Endothelial cell of umbilical vein (primary cell): ENCODE measurements at regions not wholly inside any gene's neighbourhood (a gene's known extent, or its start where the extent isn't known, plus 50 kb on each side); places are given as distances from the start of the nearest gene placed in this dataset.

Experiments used
- BruUV-seq: library from RNA; stranded (reverse); fragments of 400-500 nt; replicated peaks from 2 replicates; lab custom pipeline; 2021; lab: Mats Ljungman, UMichigan
- CTCF ChIA-PET: fragments of 300-600, 350-600 bp; sonication (Branson Sonifier 250); formaldehyde crosslinking; loops from one replicate; lab custom pipeline; 2021; ENCODE audit warnings: antibody characterized with exemption, inconsistent platforms; lab: Charles Lee
- POLR2A ChIA-PET: fragments of 300-600, 350-600 bp; sonication (Branson Sonifier 250); formaldehyde crosslinking; loops from one replicate; lab custom pipeline; 2021; ENCODE audit warnings: antibody characterized with exemption, inconsistent platforms; lab: Charles Lee
- DNase-seq: peaks from one replicate; pipeline ENCODE4 v3.0.0-alpha.2; 2011; ENCODE audit warnings: low read depth, low spot score
- FAIRE-seq: peaks from 2 replicates; lab custom pipeline; 2011; peaks lifted over from hg19 to GRCh38; lab: Jason Lieb, UNC
- H2AFZ ChIP-seq: 2 replicates; pipeline ENCODE4 v1.6.0; 2012; ENCODE audit warnings: low read depth, low read length, control low read depth, inconsistent platforms
- H3K27ac ChIP-seq: 2 replicates; pipeline ENCODE4 v1.5.1; 2011; ENCODE audit warnings: low read depth, mild to moderate bottlenecking, control low read depth, low read length, moderate library complexity; ENCODE audit not compliant: insufficient read depth
- H3K27me3 ChIP-seq, 2 experiments: 2 replicates each; pipeline versions ENCODE4 v1.6.0 to v1.6.1; 2011; ENCODE audit warnings: low read length in 2 of 2, mixed read lengths in 1 of 2; ENCODE audit not compliant: control insufficient read depth in 2 of 2, insufficient read depth in 2 of 2
- H3K36me3 ChIP-seq, 2 experiments: 2 replicates in 1 of 2; 3 replicates in 1 of 2; pipeline ENCODE4 v1.5.1; 2011; ENCODE audit warnings: low read length in 2 of 2, mild to moderate bottlenecking in 1 of 2, moderate library complexity in 1 of 2; ENCODE audit not compliant: control insufficient read depth in 2 of 2, insufficient read depth in 2 of 2; ENCODE audit errors: extremely low read depth in 1 of 2
- H3K4me1 ChIP-seq: 3 replicates; pipeline ENCODE4 v1.5.1; 2011; ENCODE audit warnings: mild to moderate bottlenecking, low read length; ENCODE audit not compliant: control insufficient read depth, insufficient read depth; ENCODE audit errors: extremely low read depth
- H3K4me2 ChIP-seq: 2 replicates; pipeline ENCODE4 v1.6.1; 2011; ENCODE audit warnings: low read length, control low read depth, mixed read lengths; ENCODE audit not compliant: insufficient read depth
- H3K4me3 ChIP-seq, 3 experiments: fragments of 200-600 bp in 1 of 3; sonication (generic), shearing (Covaris generic) in 1 of 3; replicated peaks in 1 of 3; 2 replicates each; pipeline ENCODE4 v1.5.1; 2011 to 2016; ENCODE audit warnings: control low read depth in 3 of 3, low read length in 3 of 3, mild to moderate bottlenecking in 2 of 3, inconsistent platforms in 1 of 3, low read depth in 1 of 3, moderate library complexity in 1 of 3; ENCODE audit not compliant: insufficient read depth in 1 of 3
- H3K79me2 ChIP-seq: 2 replicates; pipeline ENCODE4 v1.6.0; 2012; ENCODE audit warnings: low read length, inconsistent platforms; ENCODE audit not compliant: control insufficient read depth, insufficient read depth
- H3K9ac ChIP-seq: replicated peaks from 2 replicates; pipeline ENCODE3; 2011; ENCODE audit warnings: low read length, control low read depth; ENCODE audit not compliant: insufficient read depth; ENCODE audit errors: extremely low read depth
- H3K9me1 ChIP-seq: replicated peaks from 3 replicates; pipeline ENCODE4 v1.6.0; 2011; ENCODE audit warnings: mild to moderate bottlenecking, low read length; ENCODE audit not compliant: control insufficient read depth, insufficient read depth; ENCODE audit errors: extremely low read depth
- H3K9me3 ChIP-seq: replicated peaks from 2 replicates; pipeline ENCODE4 v1.5.1; 2012; ENCODE audit warnings: low read length, inconsistent platforms; ENCODE audit not compliant: control insufficient read depth, insufficient read depth
- H4K20me1 ChIP-seq: replicated peaks from 2 replicates; pipeline ENCODE3; 2011; ENCODE audit warnings: mild to moderate bottlenecking, low read length; ENCODE audit not compliant: control insufficient read depth, insufficient read depth; ENCODE audit errors: extremely low read depth
- EZH2 ChIP-seq: IDR thresholded peaks from 2 replicates; pipeline ENCODE4 v1.6.1; 2012; ENCODE audit warnings: borderline replicate concordance, low read depth, mild to moderate bottlenecking, moderate library complexity, low read length, inconsistent platforms; ENCODE audit not compliant: severe bottlenecking
- FOS ChIP-seq: IDR thresholded peaks from 2 replicates; pipeline ENCODE4 v1.6.1; 2011; ENCODE audit warnings: mild to moderate bottlenecking, low read length, moderate library complexity, borderline replicate concordance; ENCODE audit not compliant: insufficient read depth
- GATA2 ChIP-seq: IDR thresholded peaks from 2 replicates; pipeline ENCODE4 v1.7.0; 2011; ENCODE audit warnings: low read depth, mild to moderate bottlenecking, moderate library complexity, mixed read lengths, low read length; ENCODE audit not compliant: insufficient read length, insufficient read depth
- JUN ChIP-seq: IDR thresholded peaks from 2 replicates; pipeline ENCODE4 v1.6.1; 2011; ENCODE audit warnings: borderline replicate concordance, low read depth; ENCODE audit not compliant: insufficient read length, insufficient read depth
- MYC ChIP-seq: IDR thresholded peaks from one replicate; pipeline ENCODE4 v1.6.1; 2011; ENCODE audit warnings: mild to moderate bottlenecking, low read depth, low read length
- POLR2A ChIP-seq: IDR thresholded peaks from 2 replicates; pipeline ENCODE4 v1.6.1; 2012; ENCODE audit warnings: low read depth, mild to moderate bottlenecking, control low read depth, low read length
- POLR2AphosphoS5 ChIP-seq: IDR thresholded peaks from 2 replicates; pipeline ENCODE4 v1.6.1; 2012; ENCODE audit warnings: low read depth, mild to moderate bottlenecking, control low read depth, low read length, moderate library complexity; ENCODE audit not compliant: insufficient read depth
- dilution Hi-C: fragments of 300-500 bp; cut with MboI; formaldehyde crosslinking; loops from one replicate; pipeline ENCODE4 v1.15.0; 2019; ENCODE audit warnings: low sequenced_read_pairs; ENCODE audit not compliant: extremely low pct_ligation_motif_present
- intact Hi-C: fragments of 100-400 bp; cut with micrococcal nuclease; formaldehyde crosslinking; loops from one replicate; pipeline ENCODE4 v1.10.0; 2022
- TF ChIP-seq, protein P1 (sequence below), 2 donors: IDR thresholded peaks; 1 replicate in 1 of 2; 2 replicates in 1 of 2; pipeline ENCODE4 v1.5.1; 2011; ENCODE audit warnings: low read length in 2 of 2, mild to moderate bottlenecking in 2 of 2, moderate library complexity in 2 of 2, control low read depth in 1 of 2, inconsistent platforms in 1 of 2, low read depth in 1 of 2; ENCODE audit not compliant: insufficient read depth in 1 of 2; ENCODE audit errors: extremely low read depth in 1 of 2
- TF ChIP-seq, protein P2 (sequence below): IDR thresholded peaks from 2 replicates; pipeline ENCODE4 v1.6.1; 2011; ENCODE audit not compliant: insufficient read depth, insufficient read length

DNA sequence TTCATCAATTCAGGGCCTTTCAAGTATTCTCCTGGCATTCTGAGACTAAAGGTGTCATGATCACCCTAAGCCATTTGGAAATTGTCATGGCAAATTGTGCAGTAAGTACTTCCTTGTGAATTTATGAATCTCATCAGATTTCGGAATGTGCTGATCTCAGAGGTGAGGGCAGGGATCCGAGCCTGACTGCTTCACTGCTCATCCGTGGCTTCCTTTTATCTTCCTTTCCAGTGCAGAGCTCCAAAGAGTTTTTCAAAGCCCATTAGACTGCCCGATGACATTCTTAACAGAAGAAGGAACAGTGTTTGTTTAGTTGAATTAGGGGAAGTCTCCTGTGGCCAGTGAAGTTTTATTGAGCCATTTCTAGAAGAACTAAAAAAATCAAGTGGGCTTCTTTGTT is 182.8 kb upstream of the GDNF start:
- no peak for TF ChIP-seq FOS
- TF ChIP-seq JUN = no peak
- TF ChIP-seq, protein P1, sequence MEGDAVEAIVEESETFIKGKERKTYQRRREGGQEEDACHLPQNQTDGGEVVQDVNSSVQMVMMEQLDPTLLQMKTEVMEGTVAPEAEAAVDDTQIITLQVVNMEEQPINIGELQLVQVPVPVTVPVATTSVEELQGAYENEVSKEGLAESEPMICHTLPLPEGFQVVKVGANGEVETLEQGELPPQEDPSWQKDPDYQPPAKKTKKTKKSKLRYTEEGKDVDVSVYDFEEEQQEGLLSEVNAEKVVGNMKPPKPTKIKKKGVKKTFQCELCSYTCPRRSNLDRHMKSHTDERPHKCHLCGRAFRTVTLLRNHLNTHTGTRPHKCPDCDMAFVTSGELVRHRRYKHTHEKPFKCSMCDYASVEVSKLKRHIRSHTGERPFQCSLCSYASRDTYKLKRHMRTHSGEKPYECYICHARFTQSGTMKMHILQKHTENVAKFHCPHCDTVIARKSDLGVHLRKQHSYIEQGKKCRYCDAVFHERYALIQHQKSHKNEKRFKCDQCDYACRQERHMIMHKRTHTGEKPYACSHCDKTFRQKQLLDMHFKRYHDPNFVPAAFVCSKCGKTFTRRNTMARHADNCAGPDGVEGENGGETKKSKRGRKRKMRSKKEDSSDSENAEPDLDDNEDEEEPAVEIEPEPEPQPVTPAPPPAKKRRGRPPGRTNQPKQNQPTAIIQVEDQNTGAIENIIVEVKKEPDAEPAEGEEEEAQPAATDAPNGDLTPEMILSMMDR (IDR thresholded peaks at IDR 0.05; ENCODE audit: extremely low read depth in 1 of 2, insufficient read depth in 1 of 2, low read depth in 1 of 2, low read length in 2 of 2) = no peak
- TF ChIP-seq EZH2 = no peak
- TF ChIP-seq, protein P2, sequence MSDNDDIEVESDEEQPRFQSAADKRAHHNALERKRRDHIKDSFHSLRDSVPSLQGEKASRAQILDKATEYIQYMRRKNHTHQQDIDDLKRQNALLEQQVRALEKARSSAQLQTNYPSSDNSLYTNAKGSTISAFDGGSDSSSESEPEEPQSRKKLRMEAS = no peak
- TF ChIP-seq MYC = no peak
- no peak for TF ChIP-seq POLR2A
- no peak for TF ChIP-seq GATA2
- TF ChIP-seq POLR2AphosphoS5 = no peak
- ChIA-PET POLR2A (no interaction called here), CTCF (interaction anchor here (1.2 kb wide), 1 partner anchor 16 kb away, joined by 3 read pairs; no protein-coding TSS in a partner anchor)
- H3K4me1 ChIP-seq = no peaks in the 10 kb centered on the region
- no peak for FAIRE-seq
- H3K9ac ChIP-seq = no peak overlapping the region
- no peaks in the 10 kb centered on the region for H4K20me1 ChIP-seq
- H3K9me1 ChIP-seq = no peaks in the 10 kb centered on the region
- H3K9me3 ChIP-seq = no peaks in the 10 kb centered on the region
- no peaks in the 10 kb centered on the region for H3K27me3 ChIP-seq
- H3K4me3 ChIP-seq = no peak overlapping the region
- H3K79me2 ChIP-seq = no peaks in the 10 kb centered on the region
- no peaks in the 10 kb centered on the region for H3K36me3 ChIP-seq
- intact Hi-C loops (no loop called here), dilution Hi-C loops (no loop called here)
- no peak overlapping the region for H3K27ac ChIP-seq
- no peak overlapping the region for H2AFZ ChIP-seq
- DNase-seq = no peak
- no peak overlapping the region for H3K4me2 ChIP-seq
- no TSS peak for BruUV-seq
